T-cell (primary cell): ENCODE measurements at regions not wholly inside any gene's neighbourhood (a gene's known extent, or its start where the extent isn't known, plus 50 kb on each side); places are given as distances from the start of the nearest gene placed in this dataset.

ENCODE experiments used
- ATAC-seq, 4 experiments: fragments of 200-7000 bp in 3 of 4; fragments of 150-1000 bp in 1 of 4; cut with Tn5 transposase; replicated peaks in 1 of 4; 1 replicate in 3 of 4; 2 replicates in 1 of 4; pipeline ENCODE4 v1.10.0; 2021; ENCODE audit warnings: moderate library complexity in 3 of 4, mild to moderate bottlenecking in 2 of 4, moderate number of reproducible peaks in 1 of 4
- CTCF ChIA-PET, 2 donors: fragments of 300-600 bp; sonication (Branson Sonifier 250); formaldehyde crosslinking; loops; one replicate each; lab custom pipeline; 2022; ENCODE audit warnings: antibody characterized with exemption in 2 of 2; lab: Charles Lee
- POLR2A ChIA-PET, 2 donors: fragments of 300-600 bp; sonication (Branson Sonifier 250); formaldehyde crosslinking; loops; one replicate each; lab custom pipeline; 2022; ENCODE audit warnings: antibody characterized with exemption in 2 of 2; lab: Charles Lee
- DNase-seq, 35 experiments: peaks; one replicate each; pipeline versions ENCODE4 v3.0.0 to v3.0.0-alpha.2; 2013 to 2023
- H3K27ac ChIP-seq: one replicate; pipeline ENCODE4 v1.5.1; 2013; ENCODE audit warnings: low read length
- H3K27me3 ChIP-seq, 2 experiments: replicated peaks in 1 of 2; 1 replicate in 1 of 2; 2 replicates in 1 of 2; pipeline versions ENCODE4 v1.6.1 to v1.7.0; 2013; ENCODE audit warnings: low read length in 1 of 2, mixed read lengths in 1 of 2; ENCODE audit not compliant: control insufficient read depth in 2 of 2, insufficient read depth in 2 of 2; ENCODE audit errors: extremely low read depth in 1 of 2
- H3K36me3 ChIP-seq, 2 donors: 1 replicate in 1 of 2; 2 replicates in 1 of 2; pipeline versions ENCODE4 v1.6.1 to v1.7.0; 2013; ENCODE audit warnings: low read length in 1 of 2; ENCODE audit not compliant: control insufficient read depth in 2 of 2, insufficient read depth in 1 of 2; ENCODE audit errors: extremely low read depth in 1 of 2
- H3K4me1 ChIP-seq, 2 experiments: 1 replicate in 1 of 2; 2 replicates in 1 of 2; pipeline versions ENCODE4 v1.6.1 to v1.7.0; 2013; ENCODE audit warnings: low read length in 2 of 2, mixed read lengths in 1 of 2; ENCODE audit not compliant: insufficient read depth in 2 of 2, control insufficient read depth in 1 of 2; ENCODE audit errors: extremely low read depth in 1 of 2
- H3K4me3 ChIP-seq, 2 donors: 1 replicate in 1 of 2; 2 replicates in 1 of 2; pipeline versions ENCODE4 v1.5.1 to v1.7.0; 2013; ENCODE audit warnings: mild to moderate bottlenecking in 2 of 2, low read length in 1 of 2, moderate library complexity in 1 of 2; ENCODE audit not compliant: control insufficient read depth in 1 of 2; ENCODE audit errors: extremely low read depth in 1 of 2
- H3K9me3 ChIP-seq: 2 replicates; pipeline ENCODE4 v1.7.0; 2013
- H3K27ac Mint-ChIP-seq, 2 donors: one replicate each; pipeline ENCODE4 v1.8.0; 2020 to 2021; ENCODE audit warnings: mild to moderate bottlenecking in 2 of 2, mixed read lengths in 2 of 2
- H3K27me3 Mint-ChIP-seq, 2 donors: one replicate each; pipeline ENCODE4 v1.8.0; 2021 to 2022; ENCODE audit warnings: mixed read lengths in 2 of 2
- H3K36me3 Mint-ChIP-seq: one replicate; pipeline ENCODE4 v1.8.0; 2021; ENCODE audit warnings: mixed read lengths
- H3K4me1 Mint-ChIP-seq, 3 donors: one replicate each; pipeline ENCODE4 v1.8.0; 2020 to 2022; ENCODE audit warnings: mixed read lengths in 3 of 3, mild to moderate bottlenecking in 1 of 3
- H3K4me3 Mint-ChIP-seq, 3 donors: one replicate each; pipeline ENCODE4 v1.8.0; 2020 to 2022; ENCODE audit warnings: mild to moderate bottlenecking in 3 of 3, mixed read lengths in 3 of 3, moderate library complexity in 3 of 3
- H3K9me3 Mint-ChIP-seq, 3 donors: one replicate each; pipeline ENCODE4 v1.8.0; 2020 to 2022; ENCODE audit warnings: mixed read lengths in 3 of 3
- WGBS: methylation state at CpG from one replicate; pipeline ENCODE4 v1.1.5; 2013; ENCODE audit warnings: missing lambda C conversion rate; ENCODE audit not compliant: insufficient coverage; 5-methylcytosine and 5-hydroxymethylcytosine counted together

- Histone ChIP-seq H3K4me3 (no peak overlapping the region), H3K36me3 (no peaks in the 10 kb centered on the region), H3K9me3 (no peaks in the 10 kb centered on the region), H3K27ac (no peak overlapping the region), H3K4me1 (no peaks in the 10 kb centered on the region), H3K27me3 (no peaks in the 10 kb centered on the region)
- no peak overlapping the region for H3K27ac Mint-ChIP-seq
- no peak overlapping the region for H3K4me3 Mint-ChIP-seq
- H3K27me3 Mint-ChIP-seq = peaks cover 2 to 16% of the 10 kb centered on the region in 2 donors
- no peaks in the 10 kb centered on the region for H3K4me1 Mint-ChIP-seq
- H3K36me3 Mint-ChIP-seq = no peaks in the 10 kb centered on the region
- H3K9me3 Mint-ChIP-seq = no peaks in the 10 kb centered on the region
- ChIA-PET POLR2A (interaction anchor here in 1 of 2 donors (0.7 kb wide), 1 partner anchor 42 kb away, joined by 6 read pairs; no protein-coding TSS in a partner anchor), CTCF (interaction anchor here in 1 of 2 donors (0.6 kb wide), 2 partner anchors 89 to 122 kb away, joined by 3 to 6 read pairs; no protein-coding TSS in a partner anchor)
- WGBS = 92% methylated on average over 2 of the region's 4 CpGs
- ATAC-seq = no peak
- DNase-seq = no peak
These were observed 94.3 kb downstream of the NHLRC3 start for GRCh38 chr13:39132286-39133230.

GRCh38 chr13:39133781-39134180 is 95.5 kb downstream of the NHLRC3 start:
- no CpG with 5 or more reads among the region's 3 CpGs for WGBS
- H3K4me1 ChIP-seq = no peaks in the 10 kb centered on the region
- H3K4me3 ChIP-seq = no peak overlapping the region
- Mint-ChIP-seq H3K36me3 (no peaks in the 10 kb centered on the region), H3K27ac (no peak overlapping the region), H3K4me1 (no peaks in the 10 kb centered on the region), H3K9me3 (no peaks in the 10 kb centered on the region), H3K4me3 (no peak overlapping the region), H3K27me3 (peaks cover 2 to 19% of the 10 kb centered on the region in 2 donors)
- H3K27me3 ChIP-seq = no peaks in the 10 kb centered on the region
- DNase-seq = no peak
- no peak overlapping the region for H3K27ac ChIP-seq
- CTCF ChIA-PET = no interaction called here
- no peaks in the 10 kb centered on the region for H3K36me3 ChIP-seq
- no peaks in the 10 kb centered on the region for H3K9me3 ChIP-seq
- no peak for ATAC-seq
- POLR2A ChIA-PET = no interaction called here

GRCh38 chr13:39134574-39134973 is 96.3 kb downstream of the NHLRC3 start:
- H3K27me3 ChIP-seq = no peaks in the 10 kb centered on the region
- Mint-ChIP-seq H3K36me3 (no peaks in the 10 kb centered on the region), H3K9me3 (no peaks in the 10 kb centered on the region), H3K4me1 (no peaks in the 10 kb centered on the region), H3K27ac (no peak overlapping the region), H3K27me3 (peaks cover 2 to 19% of the 10 kb centered on the region in 2 donors), H3K4me3 (no peak overlapping the region)
- H3K36me3 ChIP-seq = no peaks in the 10 kb centered on the region
- no peak for ATAC-seq
- CTCF ChIA-PET = no interaction called here
- WGBS = no CpG with 5 or more reads among the region's 5 CpGs
- POLR2A ChIA-PET = no interaction called here
- H3K27ac ChIP-seq = no peak overlapping the region
- H3K9me3 ChIP-seq = no peaks in the 10 kb centered on the region
- no peaks in the 10 kb centered on the region for H3K4me1 ChIP-seq
- no peak overlapping the region for H3K4me3 ChIP-seq
- no peak for DNase-seq

- CTCF ChIA-PET = interaction anchor here in 1 of 2 donors (1.5 kb wide), 1 partner anchor 472 kb away, joined by 5 read pairs; no protein-coding TSS in a partner anchor
- Mint-ChIP-seq H3K9me3 (no peaks in the 10 kb centered on the region), H3K27ac (no peak overlapping the region)
These were observed 106.1 kb downstream of the NHLRC3 start for GRCh38 chr13:39144391-39144790.

GRCh38 chr13:39144941-39145533 is 106.8 kb downstream of the NHLRC3 start:
- no peaks in the 10 kb centered on the region for H3K4me1 ChIP-seq
- DNase-seq (peak in 1 of 35 experiments; percentile 32), ATAC-seq (no peak)
- H3K9me3 ChIP-seq = no peaks in the 10 kb centered on the region
- H3K27ac ChIP-seq = no peak overlapping the region
- Mint-ChIP-seq H3K27me3 (peaks cover 14 to 21% of the 10 kb centered on the region in 2 donors), H3K4me1 (peaks cover 0 to 4% (median 3%) of the 10 kb centered on the region in 3 donors), H3K36me3 (no peaks in the 10 kb centered on the region), H3K4me3 (no peak overlapping the region), H3K27ac (no peak overlapping the region), H3K9me3 (no peaks in the 10 kb centered on the region)
- no CpG with 5 or more reads among the region's 8 CpGs for WGBS
- no peak overlapping the region for H3K4me3 ChIP-seq
- ChIA-PET CTCF (interaction anchor here in 1 of 2 donors (1.5 kb wide), 1 partner anchor 471 kb away, joined by 5 read pairs; no protein-coding TSS in a partner anchor), POLR2A (no interaction called here)
- peaks cover 0 to 2% of the 10 kb centered on the region in 2 experiments for H3K27me3 ChIP-seq
- no peaks in the 10 kb centered on the region for H3K36me3 ChIP-seq

More at GRCh38 chr13:39144391-39144790, 106.1 kb downstream of the NHLRC3 start:
- H3K4me3 Mint-ChIP-seq = no peak overlapping the region
- no peaks in the 10 kb centered on the region for H3K36me3 Mint-ChIP-seq
- peaks cover 0 to 4% (median 3%) of the 10 kb centered on the region in 3 donors for H3K4me1 Mint-ChIP-seq
- ATAC-seq (no peak), DNase-seq (no peak)
- peaks cover 14 to 21% of the 10 kb centered on the region in 2 donors for H3K27me3 Mint-ChIP-seq
- Histone ChIP-seq H3K36me3 (no peaks in the 10 kb centered on the region), H3K9me3 (no peaks in the 10 kb centered on the region), H3K27me3 (peaks cover 0 to 2% of the 10 kb centered on the region in 2 experiments), H3K4me3 (no peak overlapping the region), H3K27ac (no peak overlapping the region), H3K4me1 (no peaks in the 10 kb centered on the region)
- no CpG with 5 or more reads among the region's 2 CpGs for WGBS
- POLR2A ChIA-PET = no interaction called here

- H3K9me3 ChIP-seq = no peaks in the 10 kb centered on the region
- H3K36me3 ChIP-seq = no peaks in the 10 kb centered on the region
- H3K4me3 ChIP-seq = no peak overlapping the region
- Mint-ChIP-seq H3K27me3 (peaks cover 16 to 25% of the 10 kb centered on the region in 2 donors), H3K27ac (no peak overlapping the region), H3K36me3 (no peaks in the 10 kb centered on the region), H3K9me3 (no peaks in the 10 kb centered on the region), H3K4me1 (peaks cover 0 to 4% (median 3%) of the 10 kb centered on the region in 3 donors), H3K4me3 (no peak overlapping the region)
- ChIA-PET CTCF (no interaction called here), POLR2A (no interaction called here)
- no peak overlapping the region for H3K27ac ChIP-seq
- H3K27me3 ChIP-seq = peaks cover 0 to 2% of the 10 kb centered on the region in 2 experiments
- no CpG with 5 or more reads among the region's 5 CpGs for WGBS
- H3K4me1 ChIP-seq = no peaks in the 10 kb centered on the region
- ATAC-seq = no peak
- no peak for DNase-seq
These were observed 110.3 kb downstream of the NHLRC3 start for GRCh38 chr13:39148513-39148961.
